NB4 (cell line): ENCODE measurements at regions not wholly inside any gene's neighbourhood (a gene's known extent, or its start where the extent isn't known, plus 50 kb on each side); places are given as distances from the start of the nearest gene placed in this dataset.

Source experiments
- POLR2A ChIP-seq: IDR thresholded peaks from 2 replicates; pipeline ENCODE4 v1.6.1; 2011; ENCODE audit warnings: mild to moderate bottlenecking; ENCODE audit not compliant: insufficient read length; ENCODE audit errors: extremely low read depth
- TF ChIP-seq, protein P1 (sequence below): IDR thresholded peaks from one replicate; pipeline ENCODE4 v1.5.1; 2012; ENCODE audit warnings: low read depth, low read length

DNA sequence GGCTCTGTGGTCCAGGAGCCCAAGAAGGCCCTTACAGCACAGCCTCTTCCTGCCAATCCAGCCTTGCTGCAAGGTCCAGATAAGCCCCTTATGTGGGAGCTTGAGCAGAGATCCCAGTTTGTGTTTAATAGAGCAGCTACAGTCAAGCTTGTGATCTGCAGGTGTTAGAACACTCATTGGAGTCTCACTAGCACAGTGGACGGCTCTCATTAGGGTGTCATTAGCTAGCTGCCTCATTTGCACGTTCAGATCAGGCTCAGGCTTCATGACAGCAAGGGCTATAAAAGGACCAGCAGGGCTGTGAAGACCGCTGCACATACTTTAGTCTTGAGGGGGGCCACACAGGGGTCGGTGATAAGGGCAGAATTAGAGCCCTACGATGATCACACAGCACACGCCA lies 443.2 kb downstream of the RPS24 start:
- TF ChIP-seq, protein P1, sequence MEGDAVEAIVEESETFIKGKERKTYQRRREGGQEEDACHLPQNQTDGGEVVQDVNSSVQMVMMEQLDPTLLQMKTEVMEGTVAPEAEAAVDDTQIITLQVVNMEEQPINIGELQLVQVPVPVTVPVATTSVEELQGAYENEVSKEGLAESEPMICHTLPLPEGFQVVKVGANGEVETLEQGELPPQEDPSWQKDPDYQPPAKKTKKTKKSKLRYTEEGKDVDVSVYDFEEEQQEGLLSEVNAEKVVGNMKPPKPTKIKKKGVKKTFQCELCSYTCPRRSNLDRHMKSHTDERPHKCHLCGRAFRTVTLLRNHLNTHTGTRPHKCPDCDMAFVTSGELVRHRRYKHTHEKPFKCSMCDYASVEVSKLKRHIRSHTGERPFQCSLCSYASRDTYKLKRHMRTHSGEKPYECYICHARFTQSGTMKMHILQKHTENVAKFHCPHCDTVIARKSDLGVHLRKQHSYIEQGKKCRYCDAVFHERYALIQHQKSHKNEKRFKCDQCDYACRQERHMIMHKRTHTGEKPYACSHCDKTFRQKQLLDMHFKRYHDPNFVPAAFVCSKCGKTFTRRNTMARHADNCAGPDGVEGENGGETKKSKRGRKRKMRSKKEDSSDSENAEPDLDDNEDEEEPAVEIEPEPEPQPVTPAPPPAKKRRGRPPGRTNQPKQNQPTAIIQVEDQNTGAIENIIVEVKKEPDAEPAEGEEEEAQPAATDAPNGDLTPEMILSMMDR: no peak
- TF ChIP-seq POLR2A: no peak
